SKM-1 treated with dmso at 0.1 percent for 144 hours (cell line): ENCODE measurements at regions not wholly inside any gene's neighbourhood (a gene's known extent, or its start where the extent isn't known, plus 50 kb on each side); places are given as distances from the start of the nearest gene placed in this dataset.

Experiments used
- DNase-seq: peaks from one replicate; lab custom pipeline; 2025; ENCODE audit not compliant: unreplicated experiment; lab: John Stamatoyannopoulos, UW

DNA sequence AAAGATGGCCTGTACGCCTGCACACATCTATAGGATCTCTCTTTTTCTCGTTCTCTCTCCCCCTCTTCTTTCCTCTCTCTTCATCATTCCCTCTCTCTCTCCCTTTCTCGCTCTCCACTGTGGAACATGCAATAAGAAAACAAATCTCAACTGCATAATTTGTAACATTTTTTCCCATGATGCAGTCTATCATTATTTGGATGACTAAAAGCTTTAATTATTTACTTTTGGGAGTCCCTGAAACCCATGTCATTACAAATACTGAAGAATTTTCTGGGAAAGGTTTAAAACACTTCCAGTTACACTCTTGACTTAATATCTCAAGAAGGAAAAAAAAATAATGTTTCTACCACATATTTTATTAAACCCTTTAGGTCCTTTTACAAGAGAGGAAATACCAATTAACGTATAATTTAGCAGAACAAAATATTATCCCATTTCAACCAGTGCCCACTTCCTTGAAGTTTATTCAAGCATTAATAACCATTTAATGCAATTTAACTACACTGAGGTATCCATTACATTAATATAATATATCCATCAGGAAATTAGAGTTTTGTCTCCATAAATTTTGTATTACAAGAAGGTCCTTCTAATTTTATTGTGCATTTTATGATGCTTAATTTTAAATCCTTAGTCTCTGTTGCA is 1615.2 kb upstream of the ACVR2A start:
- no peak for DNase-seq

DNA sequence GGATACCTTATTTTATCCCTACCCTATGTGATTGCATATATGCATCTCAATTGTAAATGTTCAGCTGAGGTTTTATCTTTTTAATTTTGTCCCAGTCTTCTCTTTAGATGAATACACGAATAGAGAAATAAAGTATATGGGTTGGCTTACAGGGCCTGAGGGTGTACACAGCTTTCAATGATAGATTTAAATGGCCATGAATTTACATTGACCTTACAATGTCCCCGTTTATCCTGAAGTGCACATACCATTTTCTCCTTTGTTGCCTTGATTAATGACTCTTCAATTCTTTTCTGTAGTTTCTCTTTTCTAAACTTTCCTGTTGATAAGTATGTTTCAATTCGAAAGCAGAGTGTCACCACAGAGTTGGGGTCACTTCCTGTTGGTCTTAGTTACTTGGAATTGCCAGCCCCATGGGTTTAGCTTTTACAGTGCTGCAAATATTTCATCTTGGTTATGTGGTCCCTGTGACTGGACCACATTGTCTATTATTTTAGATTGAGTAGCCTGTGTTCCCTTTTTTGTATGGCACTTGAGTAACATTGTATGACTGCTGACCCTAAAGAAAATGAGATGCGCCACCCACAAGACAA is 1616.3 kb upstream of the ACVR2A start:
- no peak for DNase-seq

DNA sequence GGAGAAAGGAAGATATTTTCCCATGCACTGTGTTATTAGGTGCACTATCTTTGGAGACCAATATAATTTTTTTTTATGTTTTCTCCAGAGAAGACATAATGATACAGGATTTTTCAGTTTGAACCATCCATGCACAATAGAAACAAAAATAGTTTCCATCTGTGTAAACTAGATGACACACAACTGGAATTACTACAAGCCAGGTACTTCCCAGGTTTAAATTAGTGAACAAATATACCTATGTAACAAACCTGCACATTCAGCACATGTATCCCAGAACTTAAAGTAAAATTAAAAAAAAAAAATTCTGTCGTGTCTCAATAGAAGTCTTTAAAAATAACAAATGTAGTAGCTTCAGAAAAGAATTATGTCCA is 1616.8 kb upstream of the ACVR2A start:
- no peak for DNase-seq

DNA sequence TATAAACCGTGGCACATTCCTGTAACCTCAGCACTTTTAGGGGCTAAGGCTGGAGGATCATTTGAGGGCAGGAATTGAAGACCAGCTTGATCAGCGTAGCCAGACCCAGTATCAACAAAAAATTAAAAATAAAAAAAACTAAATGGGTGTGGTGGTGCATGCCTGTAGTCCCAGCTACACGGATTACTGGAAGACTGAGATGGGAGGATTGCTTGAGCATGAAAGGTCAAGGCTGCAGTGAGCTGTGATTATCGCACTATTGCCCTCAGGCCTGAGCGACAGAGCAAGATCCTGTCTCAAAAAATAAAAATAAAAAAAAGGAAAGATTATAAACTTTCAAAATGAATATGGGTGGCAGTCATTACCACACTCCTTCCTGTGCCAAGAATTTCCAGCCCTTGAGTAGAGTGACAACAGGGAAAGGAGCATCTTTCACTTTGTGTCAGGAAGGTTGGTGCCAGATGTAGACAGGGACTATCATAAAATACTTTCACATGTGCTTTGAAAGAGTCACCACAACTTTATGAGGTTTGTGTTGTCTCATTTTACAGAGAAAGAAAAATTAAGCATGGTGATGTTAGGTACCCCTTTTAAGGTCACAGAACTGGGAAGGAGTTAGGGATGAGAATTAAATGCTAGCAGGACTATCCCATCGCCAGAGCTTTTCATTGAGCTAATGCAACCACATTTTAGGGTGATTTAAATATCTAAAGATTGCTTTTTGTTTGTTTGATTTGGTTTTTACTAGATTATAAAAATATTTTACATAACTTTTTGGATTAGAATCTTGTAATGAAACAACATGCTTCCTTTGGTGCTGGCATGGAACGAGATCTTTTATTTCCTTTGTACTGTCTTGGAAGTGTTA is 1617.4 kb upstream of the ACVR2A start:
- DNase-seq: no peak

DNA sequence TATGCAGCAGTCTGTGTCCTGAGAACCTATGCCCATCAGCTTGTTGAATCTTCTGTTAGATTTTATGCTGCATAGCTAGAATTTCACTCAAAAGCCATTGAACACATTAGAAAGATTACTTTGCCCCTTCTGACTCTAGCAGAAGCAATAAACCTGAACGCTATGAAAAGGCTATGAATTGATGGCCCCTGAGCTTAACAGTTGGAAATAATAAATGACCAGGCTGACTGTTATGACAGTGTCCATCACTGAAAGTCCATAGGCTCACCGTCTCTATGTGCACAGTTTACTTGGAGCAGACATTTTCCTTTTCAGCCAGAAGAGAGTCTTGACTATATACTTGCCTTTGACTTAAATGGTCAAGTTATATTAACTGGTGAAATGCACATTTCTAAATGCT is 1618.8 kb upstream of the ACVR2A start:
- no peak for DNase-seq

DNA sequence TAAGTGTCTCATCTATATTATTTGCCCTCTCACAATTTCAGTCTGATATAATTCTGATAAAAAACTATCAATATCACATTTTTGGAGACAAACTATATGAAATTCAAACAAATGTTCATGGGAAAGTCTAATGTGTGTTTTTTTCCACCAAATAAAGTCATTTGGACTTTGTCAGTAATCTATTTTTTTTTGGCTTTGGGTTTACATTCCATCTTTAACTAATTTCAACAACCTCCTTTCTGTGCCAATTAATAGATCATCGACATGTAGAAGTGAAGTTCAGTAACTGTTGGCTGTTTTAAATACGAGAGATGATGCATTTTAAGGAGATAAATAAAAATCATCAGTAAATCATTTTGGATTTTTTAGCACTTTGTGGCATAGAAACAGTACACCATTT is 1623.0 kb upstream of the ACVR2A start:
- no peak for DNase-seq

DNA sequence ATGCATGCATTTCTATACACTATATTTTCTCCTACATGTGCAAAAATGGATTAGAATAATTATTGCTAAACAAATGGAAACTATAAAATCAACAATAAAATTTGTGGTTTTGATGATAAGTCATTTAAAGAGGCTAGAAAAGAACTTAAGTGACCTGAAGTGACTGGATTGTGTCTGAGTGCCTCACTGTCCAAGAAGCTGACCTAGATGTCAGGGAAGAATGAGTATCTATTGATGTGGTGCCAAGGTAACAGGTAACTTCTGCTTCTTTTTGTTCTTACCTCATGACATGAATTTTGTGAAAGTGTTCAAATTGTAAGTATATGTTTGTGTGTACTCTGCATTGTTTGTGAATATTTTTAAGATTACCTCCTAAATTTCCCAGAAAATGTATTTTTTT is 1623.9 kb upstream of the ACVR2A start:
- DNase-seq: no peak

DNA sequence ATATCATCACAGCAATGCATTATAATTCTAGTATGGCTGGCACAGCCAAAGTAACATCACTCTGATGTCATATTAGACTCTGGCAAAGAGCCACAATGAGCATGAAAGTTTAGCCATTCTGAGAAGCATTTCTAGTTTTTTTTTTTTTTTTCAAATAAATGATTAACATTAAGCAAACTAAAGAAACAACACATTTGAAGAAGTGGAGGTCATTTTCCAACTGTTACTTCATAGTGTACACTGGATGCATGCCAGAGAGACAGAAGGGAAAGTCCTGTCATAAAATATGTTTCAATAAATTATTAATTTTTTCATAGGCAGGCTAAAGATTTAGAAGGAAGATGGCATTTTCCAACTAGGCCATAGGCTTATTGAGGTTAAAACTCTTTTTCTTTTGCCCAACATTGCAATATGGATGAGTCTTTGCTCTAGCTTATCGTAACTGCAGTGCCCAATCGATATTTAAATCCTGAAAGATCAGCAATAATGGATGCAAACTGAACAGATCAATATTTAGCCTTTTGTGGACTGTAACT is 1630.4 kb upstream of the ACVR2A start:
- no peak for DNase-seq

DNA sequence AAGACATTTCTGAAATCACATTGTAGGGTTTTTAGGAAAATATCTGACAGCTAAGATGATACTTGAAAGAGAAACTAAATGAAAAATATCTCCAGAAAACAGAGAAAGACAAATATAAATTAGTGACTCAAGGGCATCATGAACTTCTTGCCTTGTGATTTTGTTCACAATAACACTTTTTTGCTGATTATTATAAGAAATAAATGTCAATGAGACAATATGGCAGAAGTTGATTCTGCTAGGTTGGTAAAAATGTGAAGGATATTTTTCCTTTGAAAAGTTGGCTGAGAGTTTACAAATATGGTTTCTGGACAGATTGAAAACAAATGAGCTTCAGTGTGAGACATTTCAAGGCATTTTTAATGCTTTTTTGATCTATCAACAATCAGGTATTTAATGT is 1631.2 kb upstream of the ACVR2A start:
- no peak for DNase-seq

DNA sequence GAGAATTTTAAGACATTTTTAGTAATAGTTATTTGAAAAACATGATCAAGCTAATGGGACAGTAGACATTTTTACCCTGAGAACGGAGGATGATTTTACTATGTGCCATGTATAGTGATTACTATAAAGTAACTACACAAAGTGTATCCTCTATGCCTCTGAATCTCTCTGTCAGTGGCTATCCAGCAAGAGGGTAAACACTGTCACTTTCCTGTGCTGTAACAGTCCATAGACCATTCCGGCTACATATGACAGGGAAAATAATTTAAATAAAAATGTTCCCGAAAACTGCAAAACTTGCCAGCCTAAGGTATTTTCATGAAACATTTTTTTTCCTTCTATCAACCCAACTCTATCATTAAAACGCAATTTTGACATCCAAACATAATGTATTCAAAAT is 1632.2 kb upstream of the ACVR2A start:
- no peak for DNase-seq

DNA sequence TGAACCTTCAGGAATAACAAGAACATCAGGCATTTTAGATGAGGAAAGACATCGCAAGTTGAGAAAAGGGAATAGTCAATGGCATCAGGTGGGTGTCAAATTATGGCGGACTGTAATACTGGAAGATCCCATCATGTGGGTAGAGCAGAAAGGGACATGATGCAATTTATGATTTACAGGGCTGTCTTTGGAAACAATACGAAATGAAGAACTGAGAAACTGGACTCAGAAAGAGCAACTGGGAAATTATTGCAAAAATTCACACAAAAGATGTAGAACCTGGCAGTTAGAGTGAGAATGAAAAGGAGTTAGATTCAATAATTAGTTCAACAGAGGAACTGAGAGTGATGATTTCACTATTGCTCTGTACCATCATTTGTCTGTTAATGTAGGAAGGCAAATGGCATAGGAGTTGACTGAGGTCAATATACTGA is 1635.0 kb upstream of the ACVR2A start:
- DNase-seq: no peak

DNA sequence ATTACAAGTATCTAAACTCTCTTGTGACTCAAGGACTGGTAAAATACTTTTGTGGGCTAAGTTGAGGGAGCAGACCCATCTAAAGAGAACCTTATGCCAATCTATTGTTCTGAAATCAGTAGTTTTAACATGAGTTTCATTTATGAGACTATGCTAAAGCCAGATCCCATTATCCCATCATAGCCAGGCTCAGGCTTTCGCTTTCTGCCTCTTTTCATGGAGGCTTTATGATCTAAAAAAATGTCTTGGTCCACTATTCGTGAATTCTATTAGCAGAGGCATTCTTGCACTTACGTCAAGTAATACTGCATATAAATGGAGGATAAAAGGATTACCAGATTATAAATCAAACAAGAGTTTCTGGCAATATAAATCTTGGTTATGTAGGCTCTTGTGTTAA is 1636.9 kb upstream of the ACVR2A start:
- DNase-seq: no peak

DNA sequence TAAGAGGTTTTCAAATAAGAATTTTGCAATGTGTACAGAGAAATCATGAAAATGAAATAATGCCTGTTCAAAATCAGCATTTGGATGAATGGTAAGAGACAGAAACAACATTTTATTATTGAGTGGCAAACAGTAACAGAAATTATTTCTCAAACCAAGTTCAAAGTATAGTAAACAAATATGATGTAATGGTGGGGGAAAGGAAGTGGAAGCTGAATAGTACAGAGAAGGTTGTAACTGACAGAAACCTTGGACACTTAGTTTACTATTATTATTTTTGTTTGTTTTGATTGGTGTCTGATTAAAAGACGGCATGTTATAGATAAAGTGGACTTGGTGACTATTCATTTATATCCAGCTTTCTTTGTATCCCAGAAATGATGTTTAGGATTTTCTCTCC is 1637.4 kb upstream of the ACVR2A start:
- DNase-seq: no peak

DNA sequence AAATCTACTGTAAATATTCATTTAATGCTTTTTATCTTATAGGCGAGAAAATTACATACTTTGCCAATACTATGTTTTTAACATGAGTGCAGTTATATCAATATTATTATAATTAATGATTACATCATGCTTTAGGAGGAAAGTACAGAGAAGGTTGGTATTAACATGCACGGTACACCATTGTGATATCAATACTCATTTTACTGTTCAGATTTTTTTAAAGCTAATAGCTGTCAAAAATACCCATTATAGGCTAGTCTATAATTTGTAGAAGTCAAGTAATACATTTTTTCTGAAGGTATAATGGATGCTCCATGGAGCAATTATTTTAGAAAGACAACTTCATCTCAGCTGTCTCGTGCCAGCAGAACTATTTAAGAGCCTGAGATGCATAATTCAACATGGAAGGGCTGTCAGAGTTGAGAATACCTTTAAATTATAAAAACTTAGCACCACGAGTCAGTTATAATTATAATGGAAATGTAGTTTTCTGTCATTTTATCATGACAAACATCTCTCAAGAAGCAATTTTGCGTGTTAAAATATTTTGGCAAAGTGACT is 1641.7 kb upstream of the ACVR2A start:
- DNase-seq: no peak

DNA sequence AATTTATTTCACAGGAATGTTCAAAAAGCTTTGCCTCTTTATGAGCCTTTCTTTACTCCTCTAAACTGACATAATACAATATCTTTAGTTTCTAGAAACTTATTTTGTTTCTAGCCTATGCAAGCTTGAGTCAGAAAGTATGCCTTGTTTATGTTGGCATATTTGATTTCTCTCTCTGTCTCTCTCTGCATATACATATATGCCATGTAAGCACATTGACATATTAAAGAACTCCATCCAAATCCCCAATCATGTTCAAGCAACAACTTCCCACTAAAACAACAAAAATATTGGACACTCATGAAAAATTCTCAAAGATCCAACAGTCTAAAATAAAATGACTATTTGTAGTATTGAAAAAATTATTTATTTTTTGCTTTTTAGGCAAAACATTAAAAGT is 1651.2 kb upstream of the ACVR2A start:
- DNase-seq: no peak

DNA sequence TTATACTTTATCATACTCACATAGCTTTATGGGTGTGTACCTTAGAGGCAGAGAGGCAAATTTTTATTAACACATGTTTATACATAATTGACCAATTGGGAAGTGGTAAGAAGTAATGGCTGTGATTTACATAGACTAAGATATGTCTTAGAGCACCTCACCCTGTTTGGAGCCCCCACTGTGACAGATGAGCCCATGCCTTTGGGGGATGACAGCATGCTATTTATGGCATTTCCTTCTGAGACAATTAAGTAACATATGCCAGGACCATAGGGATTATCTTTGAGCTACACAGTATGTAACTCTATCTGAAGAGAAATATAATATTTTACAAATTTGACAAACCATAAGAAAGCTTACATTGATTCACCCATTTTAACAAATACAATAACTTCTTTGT is 1655.3 kb upstream of the ACVR2A start:
- DNase-seq: no peak

DNA sequence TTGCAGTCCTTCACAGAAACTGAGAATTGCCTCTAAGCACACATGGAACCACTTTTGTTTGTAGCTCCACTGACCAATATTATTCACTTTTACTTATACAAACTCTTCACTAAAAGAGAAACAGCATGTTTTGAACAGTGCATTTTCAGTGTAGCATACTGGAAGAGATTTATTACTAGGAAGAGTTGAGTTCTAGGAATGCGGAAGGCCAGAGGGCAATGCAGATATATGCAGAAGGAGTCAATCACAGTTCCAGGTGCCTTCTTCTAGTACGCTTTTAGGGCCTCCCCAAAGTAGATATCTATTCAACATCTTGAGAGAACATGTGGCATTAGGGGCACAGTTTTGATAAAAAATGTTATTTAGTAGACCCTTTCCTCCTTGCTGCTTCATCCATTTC is 1654.0 kb upstream of the ZEB2 start:
- DNase-seq: no peak

DNA sequence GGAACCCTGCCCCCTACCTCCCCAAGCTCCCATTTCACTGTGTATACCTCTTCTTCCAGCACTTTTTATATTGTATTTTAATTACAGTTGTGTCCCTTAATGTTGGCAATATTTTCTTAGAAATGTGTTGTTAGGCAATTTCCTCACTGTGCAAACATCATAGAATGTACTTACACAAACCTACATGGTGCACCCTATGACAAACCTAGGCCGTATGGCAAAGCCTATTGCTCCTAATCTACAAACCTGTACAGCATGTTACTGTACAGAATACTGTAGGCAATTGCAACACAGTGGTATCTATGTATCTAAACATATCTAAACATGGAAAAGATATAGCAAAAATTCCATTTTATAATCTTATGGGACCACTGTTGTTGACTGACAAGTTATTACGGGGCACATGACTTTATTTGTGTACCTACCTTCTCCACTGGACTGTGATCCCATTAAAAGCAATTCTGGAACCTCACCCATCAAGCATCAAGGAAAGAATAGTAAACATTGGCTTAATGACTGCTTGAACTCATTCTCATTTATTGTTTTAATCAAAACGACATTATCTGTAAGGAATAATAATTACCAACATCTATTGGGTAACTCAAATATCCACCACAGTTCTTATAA is 1641.5 kb upstream of the ZEB2 start:
- no peak for DNase-seq

DNA sequence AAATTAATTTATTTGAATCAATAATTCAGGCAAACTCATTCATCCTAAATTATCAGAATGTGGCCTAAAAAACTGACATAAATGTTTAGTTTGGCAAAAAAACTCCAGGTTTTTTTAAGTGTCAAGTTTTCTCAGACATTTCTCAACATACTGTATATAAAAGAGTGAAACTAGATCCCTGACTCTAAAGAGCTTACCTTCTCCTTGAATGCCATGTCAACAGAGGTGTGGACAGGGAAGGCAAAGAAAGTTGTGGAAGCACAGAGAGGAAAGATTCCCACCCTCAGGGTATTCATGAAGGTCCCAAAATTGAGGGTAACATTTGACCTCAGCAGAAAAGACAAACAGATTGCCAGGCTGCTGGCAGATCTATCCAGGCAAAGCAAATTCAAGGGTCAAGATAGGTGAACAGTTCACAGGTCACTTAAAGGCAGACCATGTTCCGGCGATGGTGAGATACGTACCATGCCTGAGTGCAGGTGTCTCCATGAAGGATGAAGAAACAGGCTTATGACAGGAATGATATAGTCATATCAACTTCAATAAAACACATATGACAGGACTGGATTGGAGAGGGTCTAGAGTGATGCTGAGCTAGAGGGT is 1638.3 kb upstream of the ZEB2 start:
- no peak for DNase-seq

DNA sequence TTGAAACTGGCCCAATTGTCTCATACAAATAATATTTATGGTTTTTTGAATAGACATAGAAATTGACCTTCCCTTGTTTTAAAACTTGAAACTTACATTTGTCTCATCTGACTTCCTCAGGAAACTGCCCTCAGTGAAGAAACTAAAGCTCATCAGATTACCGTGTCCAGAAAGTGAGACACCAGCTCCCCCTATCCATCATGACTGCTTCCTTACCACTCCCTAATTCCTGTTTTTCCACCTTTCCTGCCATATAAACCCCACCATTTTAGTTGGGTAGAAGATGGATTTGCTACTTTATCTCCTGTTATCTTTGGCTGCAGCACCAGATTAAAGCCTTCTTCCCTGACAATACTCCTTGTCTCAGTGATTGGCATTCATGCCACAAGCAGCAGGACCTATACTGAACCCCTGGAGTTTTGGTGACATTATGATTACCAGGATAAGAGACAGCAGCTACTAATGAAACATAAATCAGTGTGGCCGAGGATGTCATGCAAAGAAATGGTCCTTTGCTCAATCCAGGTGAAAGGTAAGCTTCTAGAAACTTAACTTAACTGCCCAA is 1627.6 kb upstream of the ZEB2 start:
- DNase-seq: no peak

DNA sequence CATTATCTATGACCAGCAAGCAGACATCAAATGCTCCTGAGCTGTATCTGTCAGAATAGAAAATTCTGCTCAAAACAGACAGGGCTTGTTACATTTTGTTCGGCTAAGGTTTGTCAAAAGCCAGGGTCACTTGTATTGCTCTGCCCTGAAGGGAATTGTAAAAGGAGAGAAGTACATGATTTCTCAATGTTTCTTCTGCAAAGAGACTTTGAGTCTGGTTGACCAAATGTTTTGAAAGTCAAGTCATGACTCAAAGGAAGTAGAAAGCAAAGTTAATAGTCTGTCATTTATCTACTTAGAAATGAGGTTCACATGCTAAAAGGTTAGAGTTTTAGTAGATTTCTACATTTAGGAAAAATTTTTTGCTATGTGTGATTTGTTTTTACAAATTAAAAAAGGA is 1624.1 kb upstream of the ZEB2 start:
- DNase-seq: no peak
